ENCODE measurements at regions not wholly inside any gene's neighbourhood (a gene's known extent, or its start where the extent isn't known, plus 50 kb on each side); places are given as distances from the start of the nearest gene placed in this dataset.

- dilution Hi-C loops (cut with HindIII; ENCODE audit: low sequenced_read_pairs, unreplicated experiment) (no loop called here), intact Hi-C loops (cut with micrococcal nuclease) (no loop called here), in situ Hi-C loops (cut with MboI; ENCODE audit: low sequenced_read_pairs) (no loop called here)
- no peaks in the 10 kb centered on the region for H3K36me3 ChIP-seq (ENCODE audit: control insufficient read depth, insufficient read depth, low read length)
- no peak overlapping the region for H3K4me2 ChIP-seq (ENCODE audit: low read depth, low read length)
- H2BK120ac ChIP-seq (ENCODE audit: low read depth, low read length), result no peak overlapping the region
- H2BK15ac ChIP-seq (ENCODE audit: low read depth, low read length), result no peak overlapping the region
- WGBS, 2 experiments (ENCODE audit: extremely low coverage in 2 of 2, insufficient read length in 1 of 2), result 92% methylated on average over 2 of the region's 3 CpGs; no CpG with 5 or more reads in 1 of the 2 experiments
- no peak overlapping the region for H3K14ac ChIP-seq (replicated peaks; ENCODE audit: low read depth, low read length)
- H3K9me1 ChIP-seq (ENCODE audit: insufficient read depth, low read length), result peaks cover 3% of the 10 kb centered on the region; the same call in 1 of the 2 replicates
- H3K27ac ChIP-seq (ENCODE audit: insufficient read depth, low read length), result no peak overlapping the region
- no peak for TF ChIP-seq MXI1 (IDR thresholded peaks at IDR 0.05; ENCODE audit: borderline replicate concordance, low read depth, low read length)
- no peak for TF ChIP-seq RCOR1 (IDR thresholded peaks at IDR 0.05; ENCODE audit: insufficient replicate concordance, low read length)
- no peak for TF ChIP-seq RFX5 (IDR thresholded peaks at IDR 0.05; ENCODE audit: low read depth, low read length)
- TF ChIP-seq, protein P1, sequence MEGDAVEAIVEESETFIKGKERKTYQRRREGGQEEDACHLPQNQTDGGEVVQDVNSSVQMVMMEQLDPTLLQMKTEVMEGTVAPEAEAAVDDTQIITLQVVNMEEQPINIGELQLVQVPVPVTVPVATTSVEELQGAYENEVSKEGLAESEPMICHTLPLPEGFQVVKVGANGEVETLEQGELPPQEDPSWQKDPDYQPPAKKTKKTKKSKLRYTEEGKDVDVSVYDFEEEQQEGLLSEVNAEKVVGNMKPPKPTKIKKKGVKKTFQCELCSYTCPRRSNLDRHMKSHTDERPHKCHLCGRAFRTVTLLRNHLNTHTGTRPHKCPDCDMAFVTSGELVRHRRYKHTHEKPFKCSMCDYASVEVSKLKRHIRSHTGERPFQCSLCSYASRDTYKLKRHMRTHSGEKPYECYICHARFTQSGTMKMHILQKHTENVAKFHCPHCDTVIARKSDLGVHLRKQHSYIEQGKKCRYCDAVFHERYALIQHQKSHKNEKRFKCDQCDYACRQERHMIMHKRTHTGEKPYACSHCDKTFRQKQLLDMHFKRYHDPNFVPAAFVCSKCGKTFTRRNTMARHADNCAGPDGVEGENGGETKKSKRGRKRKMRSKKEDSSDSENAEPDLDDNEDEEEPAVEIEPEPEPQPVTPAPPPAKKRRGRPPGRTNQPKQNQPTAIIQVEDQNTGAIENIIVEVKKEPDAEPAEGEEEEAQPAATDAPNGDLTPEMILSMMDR (conservative IDR thresholded peaks at IDR 0.05; ENCODE audit: low read depth, low read length), result no peak
- no peak for TF ChIP-seq RAD21 (IDR thresholded peaks at IDR 0.05; ENCODE audit: low read length)
- TF ChIP-seq SMC3 (IDR thresholded peaks at IDR 0.05; ENCODE audit: low read depth, low read length), result no peak
- no peak for TF ChIP-seq USF2 (IDR thresholded peaks at IDR 0.05; ENCODE audit: low read depth, low read length)
- TF ChIP-seq ELK1 (IDR thresholded peaks at IDR 0.05; ENCODE audit: borderline replicate concordance, low read depth, low read length), result no peak
- TF ChIP-seq POLR2A (IDR thresholded peaks at IDR 0.05; ENCODE audit: low read depth, low read length), result no peak
- no peak for TF ChIP-seq MAZ (IDR thresholded peaks at IDR 0.05; ENCODE audit: borderline replicate concordance, low read depth, low read length)
- TF ChIP-seq CEBPB (IDR thresholded peaks at IDR 0.05; ENCODE audit: low read depth, low read length), result no peak
- no peak for TF ChIP-seq NFE2L2 (IDR thresholded peaks at IDR 0.05; ENCODE audit: low read depth, low read length)
- no peak for TF ChIP-seq CHD1 (IDR thresholded peaks at IDR 0.05; ENCODE audit: low read depth, low read length)
- TF ChIP-seq MAFK (IDR thresholded peaks at IDR 0.05; ENCODE audit: low read depth, low read length), result no peak
- no peak for TF ChIP-seq FOS (IDR thresholded peaks at IDR 0.05; ENCODE audit: low read depth, low read length)
- TF ChIP-seq BHLHE40 (IDR thresholded peaks at IDR 0.05; ENCODE audit: low read depth, low read length), result no peak
- H3K9me3 ChIP-seq (ENCODE audit: control insufficient read depth, insufficient read depth, low read length), result no peaks in the 10 kb centered on the region
- H3K9ac ChIP-seq (ENCODE audit: low read depth, low read length), result no peak overlapping the region
- H4K8ac ChIP-seq (ENCODE audit: low read depth in 2 of 2, low read length in 2 of 2), result no peak overlapping the region
- H2BK5ac ChIP-seq (ENCODE audit: low read depth, low read length, poor library complexity, severe bottlenecking), result no peak overlapping the region
- H3K79me1 ChIP-seq (ENCODE audit: low read depth in 1 of 2, low read length in 2 of 2), result no peaks in the 10 kb centered on the region
- H3K4me3 ChIP-seq (ENCODE audit: insufficient read depth, low read depth, low read length), result no peak overlapping the region
- no peaks in the 10 kb centered on the region for H3K4me1 ChIP-seq (ENCODE audit: control insufficient read depth, insufficient read depth, low read length)
- H3K4ac ChIP-seq (ENCODE audit: low read depth, low read length), result no peak overlapping the region
- no peak overlapping the region for H4K5ac ChIP-seq (ENCODE audit: low read depth, low read length)
- no peak overlapping the region for H3K23ac ChIP-seq (ENCODE audit: low read depth, low read length)
- H4K20me1 ChIP-seq (ENCODE audit: insufficient read depth, low read length), result no peaks in the 10 kb centered on the region
- no peak overlapping the region for H2AFZ ChIP-seq (replicated peaks; ENCODE audit: low read length, poor library complexity)
- POLR2A ChIA-PET (ENCODE audit: unreplicated experiment), result no interaction called here
- DNase-seq (no peak), ATAC-seq (ENCODE audit: low read depth) (no peak)
- no peak overlapping the region for H2BK20ac ChIP-seq (ENCODE audit: low read depth, low read length)
- no TSS peak for BruUV-seq (replicated peaks)
- no peak overlapping the region for H3K56ac ChIP-seq (ENCODE audit: extremely low read depth, insufficient read depth, low read length)
- H3K18ac ChIP-seq (ENCODE audit: low read depth, low read length), result no peak overlapping the region
- no peak overlapping the region for H4K91ac ChIP-seq (ENCODE audit: insufficient read depth, low read depth, low read length)
- H3K27me3 ChIP-seq (ENCODE audit: control insufficient read depth, insufficient read depth, low read length), result no peaks in the 10 kb centered on the region; the same call in none of the 2 replicates
- no peak overlapping the region for H2AK9ac ChIP-seq (replicated peaks; ENCODE audit: low read depth, low read length, poor library complexity)
- CTCF ChIA-PET, result interaction anchor here (0.7 kb wide), 1 partner anchor 15 kb away, joined by 3 read pairs; no protein-coding TSS in a partner anchor
- H2AK5ac ChIP-seq (ENCODE audit: low read depth, low read length), result no peak overlapping the region
Measured at GRCh38 chr2:24432735-24433134, 58.3 kb upstream of the NCOA1 start.

Data from IMR-90 (cell line).